ENCODE measurements at regions not wholly inside any gene's neighbourhood (a gene's known extent, or its start where the extent isn't known, plus 50 kb on each side); places are given as distances from the start of the nearest gene placed in this dataset.

GRCh38 chr15:69838338-69838737, 259.4 kb downstream of the TLE3 start:
- Histone ChIP-seq H3K27ac (no peak overlapping the region), H3K36me3 (no peaks in the 10 kb centered on the region), H3K27me3 (no peaks in the 10 kb centered on the region), H3K4me3 (no peak overlapping the region), H3K9me3 (no peaks in the 10 kb centered on the region), H3K4me1 (peaks cover 9% of the 10 kb centered on the region)
- DNase-seq (ENCODE audit: extremely low spot score in 2 of 2) = no peak
- intact Hi-C loops (cut with DNase I) = no loop called here
- TF ChIP-seq CTCF (IDR thresholded peaks at IDR 0.05) = no peak
- no peak for TF ChIP-seq POLR2AphosphoS5 (IDR thresholded peaks at IDR 0.05; ENCODE audit: insufficient read depth in 1 of 2, low read depth in 1 of 2)
- TF ChIP-seq POLR2A (IDR thresholded peaks at IDR 0.05) = no peak

- H3K27ac ChIP-seq = no peak overlapping the region
- no peak for DNase-seq (ENCODE audit: extremely low spot score in 2 of 2)
- H3K4me3 ChIP-seq = no peak overlapping the region
- H3K9me3 ChIP-seq = no peaks in the 10 kb centered on the region
- no peaks in the 10 kb centered on the region for H3K27me3 ChIP-seq
- TF ChIP-seq POLR2AphosphoS5 (IDR thresholded peaks at IDR 0.05; ENCODE audit: insufficient read depth in 1 of 2, low read depth in 1 of 2) (no peak), POLR2A (IDR thresholded peaks at IDR 0.05) (no peak), CTCF (IDR thresholded peaks at IDR 0.05) (no peak)
- H3K4me1 ChIP-seq = peaks cover 9% of the 10 kb centered on the region
- intact Hi-C loops (cut with DNase I) = no loop called here
- H3K36me3 ChIP-seq = no peaks in the 10 kb centered on the region
These were observed 258.7 kb downstream of the TLE3 start for GRCh38 chr15:69838994-69839393.

GRCh38 chr15:69841113-69841828, 256.4 kb downstream of the TLE3 start:
- Histone ChIP-seq H3K27ac (no peak overlapping the region), H3K4me3 (no peak overlapping the region), H3K4me1 (peaks cover 9% of the 10 kb centered on the region), H3K9me3 (no peaks in the 10 kb centered on the region), H3K36me3 (no peaks in the 10 kb centered on the region), H3K27me3 (no peaks in the 10 kb centered on the region)
- DNase-seq (ENCODE audit: extremely low spot score in 2 of 2) = no peak
- TF ChIP-seq CTCF (IDR thresholded peaks at IDR 0.05) = no peak
- no peak for TF ChIP-seq POLR2AphosphoS5 (IDR thresholded peaks at IDR 0.05; ENCODE audit: insufficient read depth in 1 of 2, low read depth in 1 of 2)
- TF ChIP-seq POLR2A (IDR thresholded peaks at IDR 0.05) = no peak
- intact Hi-C loops (cut with DNase I) = no loop called here

GRCh38 chr15:69842851-69843250, 254.9 kb downstream of the TLE3 start:
- H3K27me3 ChIP-seq = no peaks in the 10 kb centered on the region
- H3K4me3 ChIP-seq = no peak overlapping the region
- no peak overlapping the region for H3K27ac ChIP-seq
- no peaks in the 10 kb centered on the region for H3K36me3 ChIP-seq
- H3K9me3 ChIP-seq = no peaks in the 10 kb centered on the region
- intact Hi-C loops (cut with DNase I) = no loop called here
- no peak for DNase-seq (ENCODE audit: extremely low spot score in 2 of 2)
- no peak for TF ChIP-seq POLR2A (IDR thresholded peaks at IDR 0.05)
- no peak for TF ChIP-seq CTCF (IDR thresholded peaks at IDR 0.05)
- TF ChIP-seq POLR2AphosphoS5 (IDR thresholded peaks at IDR 0.05; ENCODE audit: insufficient read depth in 1 of 2, low read depth in 1 of 2) = no peak
- H3K4me1 ChIP-seq = peaks cover 9% of the 10 kb centered on the region

- no peak overlapping the region for H3K4me3 ChIP-seq
These were observed 254.3 kb downstream of the TLE3 start for GRCh38 chr15:69843276-69843899.

More at GRCh38 chr15:69843276-69843899, 254.3 kb downstream of the TLE3 start:
- intact Hi-C loops (cut with DNase I) = no loop called here
- H3K9me3 ChIP-seq = no peaks in the 10 kb centered on the region
- TF ChIP-seq POLR2AphosphoS5 (IDR thresholded peaks at IDR 0.05; ENCODE audit: insufficient read depth in 1 of 2, low read depth in 1 of 2) (no peak), CTCF (IDR thresholded peaks at IDR 0.05) (no peak), POLR2A (IDR thresholded peaks at IDR 0.05) (no peak)
- no peaks in the 10 kb centered on the region for H3K27me3 ChIP-seq
- no peaks in the 10 kb centered on the region for H3K36me3 ChIP-seq
- no peak for DNase-seq (ENCODE audit: extremely low spot score in 2 of 2)
- no peak overlapping the region for H3K27ac ChIP-seq
- peaks cover 9% of the 10 kb centered on the region for H3K4me1 ChIP-seq

All from vagina (tissue), 2 donors.